ENCODE measurements at regions not wholly inside any gene's neighbourhood (a gene's known extent, or its start where the extent isn't known, plus 50 kb on each side); places are given as distances from the start of the nearest gene placed in this dataset.

GRCh38 chr7:106979551-106980357 lies 64.8 kb upstream of the PRKAR2B start (continued):
- TF ChIP-seq ZBTB4 (CRISPR knock-in tag; IDR thresholded peaks at IDR 0.05) (no peak), LARP7 (IDR thresholded peaks at IDR 0.05) (no peak), SPI1 (IDR thresholded peaks at IDR 0.05; ENCODE audit: borderline replicate concordance, insufficient read depth, low read depth, low read length) (no peak), CHD1 (IDR thresholded peaks at IDR 0.05; ENCODE audit: low read depth, low read length) (no peak)

- BruUV-seq (replicated peaks) = no TSS peak
- no peaks in the 10 kb centered on the region for H3K4me1 ChIP-seq (ENCODE audit: control insufficient read depth, insufficient read depth, low read length)
- H3K4me2 ChIP-seq (ENCODE audit: control insufficient read depth, insufficient read depth) = no peak overlapping the region
- no peaks in the 10 kb centered on the region for H3K9me3 ChIP-seq (replicated peaks; ENCODE audit: control insufficient read depth, insufficient read depth, low read length)
- H3K4me3 ChIP-seq = no peak overlapping the region
- no peak overlapping the region for H2AFZ ChIP-seq (ENCODE audit: control insufficient read depth, low read depth, low read length)
- RAD21 ChIA-PET (ENCODE audit: unreplicated experiment) = no interaction called here
- no peaks in the 10 kb centered on the region for H3K79me2 ChIP-seq (ENCODE audit: control insufficient read depth, insufficient read depth, low read length)
- no peak overlapping the region for H3K27ac ChIP-seq (ENCODE audit: control insufficient read depth, insufficient read depth)
- DNase-seq (ENCODE audit: low read depth, low spot score) (no peak), FAIRE-seq (no peak), ATAC-seq (no peak)
- in situ Hi-C loops (cut with MboI) = no loop called here
- SMC1A ChIA-PET (ENCODE audit: uncharacterized antibody, unreplicated experiment) = no interaction called here
- CTCF ChIA-PET = interaction anchor here (0.6 kb wide), 1 partner anchor 499 kb away, joined by 3 read pairs; no protein-coding TSS in a partner anchor
- no peaks in the 10 kb centered on the region; a peak in 1 of 4 replicates for H3K27me3 ChIP-seq (replicated peaks in 1 of 2; ENCODE audit: control insufficient read depth in 2 of 2, insufficient read depth in 2 of 2, low read length in 1 of 2)
- H3K9ac ChIP-seq (ENCODE audit: control insufficient read depth, insufficient read depth, low read length) = no peak overlapping the region
- no peaks in the 10 kb centered on the region for H4K20me1 ChIP-seq (ENCODE audit: control insufficient read depth, insufficient read depth)
- no peaks in the 10 kb centered on the region for H3K36me3 ChIP-seq (ENCODE audit: control insufficient read depth in 2 of 2, insufficient read depth in 2 of 2, low read length in 1 of 2)
- WGBS (ENCODE audit: insufficient coverage, insufficient replicate concordance, low lambda C conversion rate, missing lambda C conversion rate) = 41% methylated on average over 3 of the region's 3 CpGs
- POLR2A ChIA-PET = no interaction called here
- intact Hi-C loops (cut with micrococcal nuclease; ENCODE audit: unreplicated experiment) = no loop called here
- no peak for TF ChIP-seq POLR2A (IDR thresholded peaks at IDR 0.05; ENCODE audit: low read depth, low read length)
- no peak for TF ChIP-seq CHD1 (IDR thresholded peaks at IDR 0.05; ENCODE audit: low read depth, low read length)
- TF ChIP-seq ZBTB4 (CRISPR knock-in tag; IDR thresholded peaks at IDR 0.05) = no peak
- TF ChIP-seq TBL1XR1 (IDR thresholded peaks at IDR 0.05; ENCODE audit: low read depth, low read length) = no peak
- TF ChIP-seq BCLAF1 (IDR thresholded peaks at IDR 0.05) = no peak
- TF ChIP-seq PBX3 (IDR thresholded peaks at IDR 0.05; ENCODE audit: insufficient replicate concordance, low read depth, low read length) = no peak
- TF ChIP-seq EED (IDR thresholded peaks at IDR 0.05; ENCODE audit: low read depth) = no peak
- TF ChIP-seq EZH2 (IDR thresholded peaks at IDR 0.05; ENCODE audit: borderline replicate concordance, control insufficient read depth, low read depth, low read length) = no peak
- no peak for TF ChIP-seq CBFB (IDR thresholded peaks at IDR 0.05; ENCODE audit: low read depth)
Observed at GRCh38 chr7:106980358-106980685, 64.2 kb upstream of the PRKAR2B start.

Measured in GM12878 (cell line).